HFFc6 (cell line): ENCODE measurements at regions not wholly inside any gene's neighbourhood (a gene's known extent, or its start where the extent isn't known, plus 50 kb on each side); places are given as distances from the start of the nearest gene placed in this dataset.

Experiments
- DNase-seq: peaks from one replicate; pipeline ENCODE4 v3.0.0-alpha.2; 2018
- H3K27ac Mint-ChIP-seq: 2 replicates; pipeline ENCODE4 v1.8.0; 2020; ENCODE audit warnings: mild to moderate bottlenecking, mixed read lengths
- H3K27me3 Mint-ChIP-seq: 2 replicates; pipeline ENCODE4 v1.8.0; 2021; ENCODE audit warnings: mild to moderate bottlenecking, moderate library complexity, mixed read lengths; ENCODE audit not compliant: insufficient read depth
- H3K36me3 Mint-ChIP-seq: 2 replicates; pipeline ENCODE4 v1.8.0; 2021; ENCODE audit warnings: low read depth, mixed read lengths
- H3K4me1 Mint-ChIP-seq: 2 replicates; pipeline ENCODE4 v1.8.0; 2020; ENCODE audit warnings: low read depth, mixed read lengths
- H3K4me3 Mint-ChIP-seq: 2 replicates; pipeline ENCODE4 v1.8.0; 2020; ENCODE audit warnings: mild to moderate bottlenecking, moderate library complexity, mixed read lengths
- H3K9me3 Mint-ChIP-seq: 2 replicates; pipeline ENCODE4 v1.8.0; 2020; ENCODE audit warnings: mild to moderate bottlenecking, mixed read lengths
- TF ChIP-seq, protein P1 (sequence below): fragments of 200-600 bp; sonication (generic); IDR thresholded peaks from 2 replicates; pipeline ENCODE4 v1.5.0; 2021; ENCODE audit warnings: antibody characterized with exemption, mild to moderate bottlenecking

GRCh38 chr16:85991425-85991824, 92.5 kb downstream of the IRF8 start:
- TF ChIP-seq, protein P1, sequence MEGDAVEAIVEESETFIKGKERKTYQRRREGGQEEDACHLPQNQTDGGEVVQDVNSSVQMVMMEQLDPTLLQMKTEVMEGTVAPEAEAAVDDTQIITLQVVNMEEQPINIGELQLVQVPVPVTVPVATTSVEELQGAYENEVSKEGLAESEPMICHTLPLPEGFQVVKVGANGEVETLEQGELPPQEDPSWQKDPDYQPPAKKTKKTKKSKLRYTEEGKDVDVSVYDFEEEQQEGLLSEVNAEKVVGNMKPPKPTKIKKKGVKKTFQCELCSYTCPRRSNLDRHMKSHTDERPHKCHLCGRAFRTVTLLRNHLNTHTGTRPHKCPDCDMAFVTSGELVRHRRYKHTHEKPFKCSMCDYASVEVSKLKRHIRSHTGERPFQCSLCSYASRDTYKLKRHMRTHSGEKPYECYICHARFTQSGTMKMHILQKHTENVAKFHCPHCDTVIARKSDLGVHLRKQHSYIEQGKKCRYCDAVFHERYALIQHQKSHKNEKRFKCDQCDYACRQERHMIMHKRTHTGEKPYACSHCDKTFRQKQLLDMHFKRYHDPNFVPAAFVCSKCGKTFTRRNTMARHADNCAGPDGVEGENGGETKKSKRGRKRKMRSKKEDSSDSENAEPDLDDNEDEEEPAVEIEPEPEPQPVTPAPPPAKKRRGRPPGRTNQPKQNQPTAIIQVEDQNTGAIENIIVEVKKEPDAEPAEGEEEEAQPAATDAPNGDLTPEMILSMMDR = no peak
- Mint-ChIP-seq H3K27ac (no peak overlapping the region), H3K4me3 (no peak overlapping the region), H3K4me1 (no peaks in the 10 kb centered on the region), H3K36me3 (no peaks in the 10 kb centered on the region), H3K9me3 (no peaks in the 10 kb centered on the region), H3K27me3 (peaks cover 66% of the 10 kb centered on the region)
- DNase-seq = no peak

GRCh38 chr16:85991856-85992255, 92.9 kb downstream of the IRF8 start:
- no peak for DNase-seq
- TF ChIP-seq, protein P1 = peak; percentile 61
- H3K27ac Mint-ChIP-seq = no peak overlapping the region
- H3K27me3 Mint-ChIP-seq = peaks cover 65% of the 10 kb centered on the region
- H3K4me1 Mint-ChIP-seq = no peaks in the 10 kb centered on the region
- no peaks in the 10 kb centered on the region for H3K9me3 Mint-ChIP-seq
- no peaks in the 10 kb centered on the region for H3K36me3 Mint-ChIP-seq
- H3K4me3 Mint-ChIP-seq = no peak overlapping the region

DNA sequence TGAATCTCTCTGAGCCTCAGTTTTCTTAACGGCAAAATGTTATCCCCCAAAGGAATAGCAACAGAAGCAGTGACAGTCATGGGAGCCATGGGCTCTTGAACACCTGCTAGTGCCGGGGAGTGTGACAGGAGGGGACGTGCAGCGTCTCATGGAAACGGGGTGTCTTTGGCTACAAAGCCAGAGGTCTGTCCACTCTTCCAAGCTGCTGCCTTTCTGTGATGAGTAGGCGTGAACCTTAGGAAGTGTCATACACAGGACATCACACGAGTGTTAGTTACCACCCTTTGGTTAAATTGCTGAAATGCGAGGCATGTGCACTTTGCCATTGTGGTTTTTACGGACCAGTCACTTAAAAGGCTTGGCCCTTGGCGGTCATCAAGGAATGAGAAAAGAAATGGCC, 93.4 kb downstream of the IRF8 start:
- H3K4me1 Mint-ChIP-seq = no peaks in the 10 kb centered on the region
- no peaks in the 10 kb centered on the region for H3K36me3 Mint-ChIP-seq
- H3K4me3 Mint-ChIP-seq = no peak overlapping the region
- DNase-seq = no peak
- TF ChIP-seq, protein P1 = no peak; the same call in 1 of the 2 replicates
- H3K9me3 Mint-ChIP-seq = no peaks in the 10 kb centered on the region
- peaks cover 66% of the 10 kb centered on the region for H3K27me3 Mint-ChIP-seq
- H3K27ac Mint-ChIP-seq = no peak overlapping the region

DNA sequence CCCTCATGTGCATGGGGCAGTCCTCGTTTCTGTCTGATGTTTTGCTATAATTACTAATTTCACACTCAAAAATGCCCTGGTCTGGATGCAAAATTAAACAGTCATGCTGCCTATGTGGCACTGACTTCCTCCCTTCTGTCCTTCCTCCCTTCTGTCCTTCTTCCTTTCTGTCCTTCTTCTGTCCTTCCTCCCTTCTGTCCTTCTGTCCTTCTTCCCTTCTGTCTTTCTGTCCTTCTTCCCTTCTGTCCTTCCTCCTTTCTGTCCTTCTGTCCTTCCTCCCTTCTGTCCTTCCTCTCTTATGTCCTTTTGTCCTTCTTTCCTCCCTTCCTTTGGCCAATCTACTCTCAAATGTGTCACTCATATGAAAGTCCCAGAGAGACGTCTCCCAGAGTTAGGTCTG, 93.8 kb downstream of the IRF8 start:
- H3K4me1 Mint-ChIP-seq = no peaks in the 10 kb centered on the region
- TF ChIP-seq, protein P1 = no peak
- no peak overlapping the region for H3K4me3 Mint-ChIP-seq
- H3K27me3 Mint-ChIP-seq = peaks cover 67% of the 10 kb centered on the region
- H3K27ac Mint-ChIP-seq = no peak overlapping the region
- H3K36me3 Mint-ChIP-seq = no peaks in the 10 kb centered on the region
- no peak for DNase-seq
- H3K9me3 Mint-ChIP-seq = no peaks in the 10 kb centered on the region

- Mint-ChIP-seq H3K4me1 (no peaks in the 10 kb centered on the region), H3K27ac (no peak overlapping the region), H3K36me3 (no peaks in the 10 kb centered on the region), H3K27me3 (peaks cover 62% of the 10 kb centered on the region), H3K9me3 (no peaks in the 10 kb centered on the region), H3K4me3 (no peak overlapping the region)
- DNase-seq = no peak
- TF ChIP-seq, protein P1 = no peak
Measured at GRCh38 chr16:85994492-85995490, 95.8 kb downstream of the IRF8 start.
